ENCODE measurements at regions not wholly inside any gene's neighbourhood (a gene's known extent, or its start where the extent isn't known, plus 50 kb on each side); places are given as distances from the start of the nearest gene placed in this dataset.

- Mint-ChIP-seq H3K4me3 (no peak overlapping the region), H3K9me3 (no peaks in the 10 kb centered on the region), H3K4me1 (no peaks in the 10 kb centered on the region), H3K36me3 (ENCODE audit: low read depth) (no peaks in the 10 kb centered on the region), H3K27me3 (ENCODE audit: low read depth) (peaks cover 6% of the 10 kb centered on the region), H3K27ac (no peak overlapping the region)
- no peak for TF ChIP-seq CTCF (IDR thresholded peaks at IDR 0.05; ENCODE audit: unreplicated experiment in 3 of 3)
Measured at GRCh38 chr12:66017736-66018135, 112.8 kb downstream of the LLPH start.

Measured in nephron (organoid).